ENCODE measurements at regions not wholly inside any gene's neighbourhood (a gene's known extent, or its start where the extent isn't known, plus 50 kb on each side); places are given as distances from the start of the nearest gene placed in this dataset.

- TF ChIP-seq RARA (CRISPR knock-in tag; IDR thresholded peaks at IDR 0.05) (no peak), ARID5B (CRISPR knock-in tag; IDR thresholded peaks at IDR 0.05) (no peak), ATF1 (CRISPR knock-in tag; IDR thresholded peaks at IDR 0.05) (no peak), PATZ1 (CRISPR knock-in tag; IDR thresholded peaks at IDR 0.05) (no peak), ZSCAN29 (CRISPR knock-in tag; conservative IDR thresholded peaks at IDR 0.05) (no peak)
Measured at GRCh38 chr9:86598411-86599239, 244.4 kb upstream of the TUT7 start (continued).

- Histone ChIP-seq H2AFZ (ENCODE audit: low read length) (no peak overlapping the region), H3K4me1 (ENCODE audit: insufficient read depth, low read length) (no peaks in the 10 kb centered on the region), H3K4me2 (ENCODE audit: low read depth, low read length) (no peak overlapping the region), H3K36me3 (replicated peaks in 1 of 2; ENCODE audit: control insufficient read depth in 1 of 2, insufficient read depth in 2 of 2, low read length in 2 of 2) (no peaks in the 10 kb centered on the region), H3K4me3 (replicated peaks in 1 of 3; ENCODE audit: insufficient read depth in 1 of 3, low read depth in 2 of 3, low read length in 3 of 3) (no peak overlapping the region), H3K9ac (ENCODE audit: insufficient read depth, low read depth, low read length) (no peak overlapping the region), H3K27ac (ENCODE audit: extremely low read length, insufficient read depth, low read length) (no peak overlapping the region), H3K79me2 (ENCODE audit: insufficient read depth, low read length) (no peaks in the 10 kb centered on the region), H3K27me3 (ENCODE audit: control insufficient read depth in 1 of 2, insufficient read depth in 2 of 2, low read length in 2 of 2) (0 out of 5 replicates have a peak, but pooled peaks cover 0 to 7% of the 10 kb centered on the region in 2 experiments), H4K20me1 (ENCODE audit: insufficient read depth, low read length) (no peaks in the 10 kb centered on the region), H3K9me3 (ENCODE audit: low read length) (no peaks in the 10 kb centered on the region)
- in situ Hi-C loops (cut with HindIII; ENCODE audit: extremely low pct_ligation_motif_present, low pct_unique_long_range_greater_than_20kb) = no loop called here
- FAIRE-seq = no peak
- DNase-seq (ENCODE audit: low spot score) = no peak
- BruUV-seq (replicated peaks) = no TSS peak
- POLR2A ChIA-PET = no interaction called here
- no peak for ATAC-seq
- WGBS (ENCODE audit: low lambda C conversion rate) = 37% methylated on average over 10 of the region's 10 CpGs
- intact Hi-C loops (cut with micrococcal nuclease; ENCODE audit: unreplicated experiment) = no loop called here
- CTCF ChIA-PET (ENCODE audit: low intra/inter-chr PET ratio, low total read pairs) = no interaction called here
- TF ChIP-seq CSRNP2 (CRISPR knock-in tag; conservative IDR thresholded peaks at IDR 0.05; ENCODE audit: low read depth) (no peak), RFX1 (IDR thresholded peaks at IDR 0.05) (no peak), ZNF737 (CRISPR knock-in tag; IDR thresholded peaks at IDR 0.05; ENCODE audit: borderline replicate concordance) (no peak), ZNF740 (CRISPR knock-in tag; IDR thresholded peaks at IDR 0.05) (no peak), ATAD3A (CRISPR knock-in tag; IDR thresholded peaks at IDR 0.05) (no peak), KAT8 (CRISPR knock-in tag; IDR thresholded peaks at IDR 0.05) (no peak), MLXIP (CRISPR knock-in tag; IDR thresholded peaks at IDR 0.05; ENCODE audit: borderline replicate concordance) (no peak)
Measured at GRCh38 chr9:86594724-86595123, 240.5 kb upstream of the TUT7 start.

Data from HepG2 (cell line).